ENCODE measurements at regions not wholly inside any gene's neighbourhood (a gene's known extent, or its start where the extent isn't known, plus 50 kb on each side); places are given as distances from the start of the nearest gene placed in this dataset.

DNA sequence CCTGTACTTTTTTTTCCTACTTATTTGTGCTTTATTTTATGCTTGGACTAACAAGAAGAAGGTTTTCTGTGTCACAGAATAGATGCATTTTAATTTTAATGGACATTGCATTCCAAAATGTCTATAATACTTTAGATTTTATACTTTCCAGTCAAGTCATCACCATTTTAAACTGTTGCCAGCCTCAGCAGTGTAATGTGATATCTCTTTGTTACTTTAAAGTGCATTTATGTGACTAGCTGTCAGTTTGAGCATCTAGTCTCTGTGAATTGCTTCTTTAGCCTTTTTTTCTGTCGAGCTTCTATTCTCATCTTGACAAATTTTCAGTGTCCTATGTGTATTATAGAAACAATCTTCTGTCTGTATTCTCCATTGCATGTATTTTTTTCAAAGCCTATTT, 511.4 kb upstream of the CBLB start:
- FAIRE-seq (no peak), DNase-seq (ENCODE audit: low spot score) (no peak)

DNA sequence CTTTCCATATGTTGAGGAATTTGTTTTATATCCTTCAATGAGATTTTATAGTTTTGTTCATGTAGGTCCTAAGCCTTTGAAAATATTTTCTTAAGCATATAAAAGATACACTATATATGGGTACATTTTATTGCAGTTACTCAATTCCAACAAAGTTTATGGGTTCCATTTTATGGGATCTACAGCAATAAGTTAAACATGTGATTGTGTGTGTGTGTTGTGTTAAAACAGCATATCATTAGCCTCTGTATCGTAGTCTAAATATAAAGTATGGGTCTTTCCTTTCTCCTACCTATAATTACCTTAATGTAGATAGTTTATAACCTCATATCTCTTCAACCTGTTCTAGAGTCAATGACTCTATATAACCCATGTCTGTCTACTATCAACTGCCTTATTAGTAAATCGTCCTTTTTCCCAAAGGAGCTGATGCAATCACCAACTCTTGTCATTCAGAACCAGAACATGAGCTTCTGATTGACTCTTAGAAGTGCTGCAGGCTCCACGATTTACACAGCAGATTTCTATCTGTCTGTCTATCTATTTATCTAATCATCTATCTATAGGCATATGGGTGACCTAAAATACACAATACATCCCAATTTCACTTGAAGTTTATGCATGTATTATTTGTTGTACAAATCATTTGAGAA, 512.6 kb upstream of the CBLB start:
- FAIRE-seq (no peak), DNase-seq (ENCODE audit: low spot score) (no peak)

DNA sequence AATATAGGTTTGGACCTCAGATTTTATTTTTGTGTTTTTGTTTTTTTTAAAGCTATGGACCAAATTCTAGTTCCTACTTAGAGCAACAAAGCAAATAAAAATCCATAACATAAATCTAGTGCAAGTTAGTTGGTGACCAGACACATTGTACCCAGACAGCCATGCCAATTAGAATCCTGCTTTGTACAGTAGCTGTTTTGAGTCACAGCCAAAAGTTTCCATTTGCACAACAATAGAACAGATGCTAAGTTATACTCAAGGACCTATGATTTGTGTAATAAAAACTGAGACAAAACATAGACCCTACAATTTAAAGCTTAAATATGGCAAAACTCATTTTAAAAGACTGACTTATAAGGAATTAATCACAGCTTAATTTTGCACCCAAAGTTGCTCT, 513.1 kb upstream of the CBLB start:
- DNase-seq (ENCODE audit: low spot score) (no peak), FAIRE-seq (no peak)

DNA sequence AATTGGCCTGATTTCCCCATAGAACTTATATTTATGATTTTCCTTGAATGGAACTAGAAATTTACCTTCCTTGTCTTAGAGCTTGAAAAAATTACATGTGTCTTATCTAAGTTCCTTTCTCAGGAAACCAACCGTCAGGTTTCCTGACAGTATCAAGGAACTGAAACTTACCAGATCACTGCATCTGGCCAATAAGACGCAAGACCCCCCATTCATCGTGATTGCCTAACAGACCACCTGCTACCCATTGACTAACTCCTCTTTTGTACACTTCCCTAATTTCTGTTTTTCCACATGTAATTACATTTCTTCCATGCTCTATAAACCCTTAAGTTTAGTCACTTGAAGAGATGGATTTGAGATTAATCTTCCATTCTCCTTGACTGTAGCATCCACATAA, 517.2 kb upstream of the CBLB start:
- DNase-seq (ENCODE audit: low spot score) (no peak), FAIRE-seq (no peak)

DNA sequence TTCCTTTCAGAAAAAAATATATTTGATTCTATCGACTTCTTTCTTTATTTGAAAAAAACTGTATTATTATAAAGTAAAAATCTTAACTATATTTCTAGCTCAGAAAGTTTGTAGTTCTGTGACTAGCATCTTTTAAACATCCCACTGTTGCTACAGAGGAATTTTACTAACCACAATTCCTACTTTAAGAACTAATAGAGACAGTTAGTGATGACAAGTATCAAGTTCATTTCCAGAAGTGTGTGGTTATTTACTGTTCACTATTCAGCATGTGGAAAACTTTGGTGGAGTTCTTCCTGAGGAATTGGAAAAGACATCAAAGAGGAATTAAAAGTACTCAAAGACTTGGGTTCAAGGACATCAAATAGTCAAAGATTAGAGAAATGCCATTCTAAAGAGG, 524.1 kb upstream of the CBLB start:
- DNase-seq (ENCODE audit: low spot score) (no peak), FAIRE-seq (no peak)

DNA sequence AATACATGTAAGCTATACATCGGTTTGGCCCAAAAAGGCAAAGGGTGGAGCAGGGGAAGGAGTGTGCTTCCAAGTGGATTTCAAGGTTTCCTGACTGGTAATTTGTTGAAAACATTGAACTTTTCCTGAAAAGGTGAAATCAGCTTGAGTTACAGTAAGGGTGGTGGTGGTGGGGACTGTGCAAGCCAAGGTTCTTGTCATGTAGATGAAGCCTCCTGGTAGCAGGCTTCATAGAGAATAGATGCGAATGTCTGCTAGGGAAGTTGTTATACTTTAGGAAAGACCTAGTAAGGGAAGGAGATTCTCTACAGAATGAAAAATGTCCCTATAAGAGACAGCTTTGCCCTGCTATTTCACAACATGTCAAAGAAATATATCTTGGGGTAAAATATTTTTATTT, 528.2 kb upstream of the CBLB start:
- FAIRE-seq = no peak

DNA sequence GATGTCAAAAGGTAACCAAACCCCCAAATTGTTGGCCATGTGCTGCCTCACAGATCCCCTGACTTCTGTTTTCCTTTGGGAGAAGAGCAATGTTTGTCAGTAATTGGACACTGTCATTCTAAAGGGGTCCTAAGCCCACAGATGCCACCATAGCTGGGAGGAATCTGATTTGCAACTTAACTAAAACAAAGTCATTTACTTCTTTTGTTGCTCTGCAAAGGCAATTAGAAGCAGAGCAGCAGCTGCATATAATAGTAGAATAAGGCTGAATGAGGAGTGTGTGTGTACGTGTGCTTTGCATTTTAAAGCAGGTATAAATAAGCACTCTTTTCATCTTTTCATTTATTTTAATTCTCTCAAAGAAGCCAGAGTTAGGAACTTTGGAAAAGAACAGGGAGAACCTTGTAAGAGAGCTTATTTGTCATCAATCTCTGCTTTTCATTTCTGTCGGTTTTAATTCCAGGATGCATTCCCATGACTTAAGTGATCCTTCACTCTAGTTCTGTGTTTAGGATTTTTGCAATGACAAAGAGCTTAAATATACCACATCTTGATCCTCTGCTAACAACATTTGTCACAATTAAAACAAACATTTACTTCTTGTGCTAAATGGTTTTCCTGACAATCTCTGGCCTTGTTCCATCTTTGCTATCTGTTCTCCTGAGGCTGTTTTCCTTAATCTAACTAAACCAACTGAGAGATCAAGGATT, 530.2 kb upstream of the CBLB start:
- DNase-seq (ENCODE audit: low spot score) (no peak), FAIRE-seq (no peak)

More for the DNA sequence above, 528.2 kb upstream of the CBLB start:
- no peak for DNase-seq (ENCODE audit: low spot score)

DNA sequence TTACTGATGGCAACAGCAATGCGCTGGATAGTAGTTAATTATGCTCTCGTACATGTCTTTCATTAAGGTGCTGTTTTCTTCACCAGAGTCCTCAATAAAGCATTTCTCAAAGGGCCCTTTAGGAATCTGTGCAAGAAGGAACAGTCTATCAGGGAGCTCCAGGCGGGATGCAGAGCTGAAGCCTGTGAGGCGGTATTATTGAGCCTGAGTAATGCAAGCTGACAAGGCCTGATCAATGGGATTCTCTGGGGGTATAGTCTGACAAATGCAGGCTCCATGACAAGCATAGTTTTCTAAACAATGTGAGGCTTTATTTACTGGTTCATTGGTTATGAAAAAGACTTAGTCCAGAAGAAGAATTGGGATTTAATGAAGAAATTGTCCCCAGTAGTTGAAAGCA, 530.9 kb upstream of the CBLB start:
- FAIRE-seq (no peak), DNase-seq (ENCODE audit: low spot score) (no peak)

DNA sequence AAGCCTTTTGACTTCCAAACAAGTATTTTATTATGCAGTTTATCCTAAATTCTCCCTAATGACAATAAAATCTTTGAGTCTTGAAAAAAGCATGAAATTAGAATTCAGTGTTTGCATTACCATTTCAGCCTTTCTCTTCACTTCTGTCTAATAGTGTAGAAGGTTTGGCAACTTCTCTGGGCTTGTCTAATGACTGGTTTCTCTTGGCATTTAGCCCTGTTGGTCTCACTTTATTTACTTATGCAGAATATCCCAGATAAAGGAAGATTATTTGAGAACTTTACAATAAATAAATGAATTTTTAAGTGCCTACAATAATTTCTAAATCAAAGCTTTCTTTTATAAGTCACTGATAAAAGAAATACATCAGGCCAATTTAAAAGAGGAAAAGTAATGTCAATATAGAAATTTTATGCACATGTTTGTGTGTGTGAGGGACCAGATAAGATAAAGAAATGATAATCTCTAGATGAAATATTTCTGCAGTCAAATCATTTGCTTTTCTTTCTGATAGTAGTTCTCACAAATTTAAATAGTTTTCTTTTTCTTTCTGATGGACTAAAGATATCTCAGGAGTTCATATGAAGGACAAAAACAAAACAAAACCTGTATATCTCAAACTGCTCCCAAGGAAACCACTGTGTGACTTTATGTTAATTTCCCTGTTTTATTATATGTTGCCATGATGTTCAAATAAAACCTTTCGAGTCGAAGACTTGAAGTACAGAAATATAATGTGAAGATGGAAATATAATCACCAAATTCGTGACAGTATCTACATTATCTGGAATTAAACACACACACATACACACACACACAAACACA, 533.1 kb upstream of the CBLB start:
- DNase-seq (ENCODE audit: low spot score) (no peak), FAIRE-seq (no peak)

DNA sequence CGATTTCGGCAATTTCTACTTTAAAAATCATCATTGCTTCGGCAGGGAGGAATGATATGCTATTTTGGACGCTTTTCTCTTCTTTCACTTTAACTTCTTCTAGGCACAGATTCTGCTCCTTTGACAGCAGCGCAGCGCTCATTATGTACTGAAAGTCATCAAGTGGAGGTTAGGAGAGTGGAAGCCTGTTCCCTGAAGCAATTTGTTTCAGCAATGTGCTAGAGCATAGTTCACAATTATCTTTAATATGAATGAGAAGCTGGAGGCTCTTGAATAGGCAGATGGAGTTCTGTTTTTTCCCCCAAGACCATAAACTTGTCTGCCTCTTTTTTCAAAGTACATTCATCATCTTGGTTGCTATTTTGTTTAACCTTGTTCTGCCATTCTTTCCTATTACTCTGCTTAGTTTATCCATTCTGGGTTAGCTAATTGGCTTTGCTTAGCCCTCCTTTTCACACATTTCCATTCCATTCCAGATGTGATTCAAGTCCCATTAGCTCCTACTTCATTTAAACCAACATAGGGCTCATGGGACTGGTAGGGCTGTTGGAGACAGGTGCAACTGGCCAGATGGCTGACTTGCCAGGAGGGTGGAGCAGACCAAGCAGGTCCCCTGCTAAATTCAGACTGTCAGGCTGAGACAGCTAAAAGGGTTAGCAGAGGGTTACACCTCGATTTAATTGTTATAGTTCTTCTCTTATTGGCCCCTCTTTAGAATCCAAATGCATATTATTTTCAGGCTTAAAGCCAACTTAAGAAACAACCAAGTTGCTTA, 534.7 kb upstream of the CBLB start:
- no peak for FAIRE-seq
- no peak for DNase-seq (ENCODE audit: low spot score)

DNA sequence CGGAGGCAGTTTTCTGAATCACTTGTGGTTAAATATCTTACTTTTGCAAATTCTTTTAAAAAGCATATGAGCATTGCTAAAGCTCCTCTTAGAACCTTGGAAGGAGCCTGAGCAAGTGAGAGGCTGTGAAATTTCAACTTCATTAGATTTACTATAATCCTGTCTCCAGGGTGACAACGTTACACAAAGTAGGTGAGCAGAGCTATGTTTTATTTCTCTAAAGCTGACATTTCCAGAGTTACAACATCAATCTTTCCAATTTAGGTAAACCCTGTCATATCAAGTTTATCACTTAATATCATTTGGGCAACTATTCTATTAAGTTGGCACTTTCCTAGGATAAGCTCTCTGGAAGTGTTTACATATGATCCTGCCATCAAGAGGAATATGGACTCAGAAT, 544.9 kb upstream of the CBLB start:
- DNase-seq (ENCODE audit: low spot score) (no peak), FAIRE-seq (no peak)

DNA sequence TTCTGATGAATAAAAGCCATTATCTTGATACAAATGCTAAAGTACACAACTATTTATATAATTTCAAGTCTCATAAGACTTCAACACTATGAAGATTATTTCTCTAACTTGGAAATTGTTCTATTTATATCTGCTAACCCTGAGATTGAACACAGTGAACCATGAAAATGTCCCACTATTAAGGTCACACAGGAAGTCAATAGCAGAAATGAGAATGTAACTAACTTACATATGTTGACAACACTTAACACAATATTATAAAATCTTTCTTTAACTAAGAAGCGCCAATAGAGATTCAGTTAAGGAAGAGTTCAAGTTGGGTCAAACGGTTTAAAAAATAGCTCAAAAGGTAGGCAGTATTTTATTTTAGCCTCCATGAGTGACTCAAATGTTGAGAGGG, 551.8 kb upstream of the CBLB start:
- no peak for DNase-seq (ENCODE audit: low spot score)
- FAIRE-seq = no peak

DNA sequence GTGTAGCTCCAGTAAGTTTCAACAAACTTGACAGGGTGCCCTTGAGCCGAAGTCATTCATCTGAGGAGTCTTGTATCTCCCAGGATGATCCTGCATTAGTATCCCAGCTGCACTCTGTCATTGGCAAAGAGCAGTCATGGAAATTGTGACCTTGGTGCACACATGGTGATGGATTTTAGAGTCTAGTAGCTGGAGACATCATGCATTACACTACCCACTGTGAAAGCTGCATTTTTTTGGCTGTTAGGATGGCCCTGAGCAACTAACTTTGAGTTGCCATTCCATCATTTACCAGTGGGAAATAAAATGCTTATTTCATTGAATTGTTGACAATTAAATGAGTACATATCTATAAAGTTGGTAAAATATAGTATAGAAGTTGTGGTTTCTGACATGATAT, 552.6 kb upstream of the CBLB start:
- DNase-seq (ENCODE audit: low spot score) (no peak), FAIRE-seq (no peak)

DNA sequence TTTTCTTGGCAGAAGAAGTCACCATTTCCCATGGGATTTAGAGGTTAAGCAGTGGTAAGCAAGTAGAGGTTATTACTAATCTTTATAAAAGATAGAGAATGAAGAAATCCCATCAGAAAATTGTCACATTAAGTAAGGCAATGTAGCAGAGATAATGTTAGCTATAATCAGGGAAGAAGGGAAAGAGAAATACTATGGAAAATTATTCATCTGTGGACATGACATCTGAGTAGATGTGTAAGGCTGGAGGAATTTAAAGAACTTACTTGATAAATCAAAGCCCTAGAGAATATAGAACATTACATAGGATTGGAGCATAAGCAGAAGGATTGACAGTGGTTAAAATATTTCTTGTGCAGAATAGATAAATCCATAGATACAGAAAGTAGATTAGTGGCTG, 553.1 kb upstream of the CBLB start:
- DNase-seq (ENCODE audit: low spot score) = no peak
- no peak for FAIRE-seq

DNA sequence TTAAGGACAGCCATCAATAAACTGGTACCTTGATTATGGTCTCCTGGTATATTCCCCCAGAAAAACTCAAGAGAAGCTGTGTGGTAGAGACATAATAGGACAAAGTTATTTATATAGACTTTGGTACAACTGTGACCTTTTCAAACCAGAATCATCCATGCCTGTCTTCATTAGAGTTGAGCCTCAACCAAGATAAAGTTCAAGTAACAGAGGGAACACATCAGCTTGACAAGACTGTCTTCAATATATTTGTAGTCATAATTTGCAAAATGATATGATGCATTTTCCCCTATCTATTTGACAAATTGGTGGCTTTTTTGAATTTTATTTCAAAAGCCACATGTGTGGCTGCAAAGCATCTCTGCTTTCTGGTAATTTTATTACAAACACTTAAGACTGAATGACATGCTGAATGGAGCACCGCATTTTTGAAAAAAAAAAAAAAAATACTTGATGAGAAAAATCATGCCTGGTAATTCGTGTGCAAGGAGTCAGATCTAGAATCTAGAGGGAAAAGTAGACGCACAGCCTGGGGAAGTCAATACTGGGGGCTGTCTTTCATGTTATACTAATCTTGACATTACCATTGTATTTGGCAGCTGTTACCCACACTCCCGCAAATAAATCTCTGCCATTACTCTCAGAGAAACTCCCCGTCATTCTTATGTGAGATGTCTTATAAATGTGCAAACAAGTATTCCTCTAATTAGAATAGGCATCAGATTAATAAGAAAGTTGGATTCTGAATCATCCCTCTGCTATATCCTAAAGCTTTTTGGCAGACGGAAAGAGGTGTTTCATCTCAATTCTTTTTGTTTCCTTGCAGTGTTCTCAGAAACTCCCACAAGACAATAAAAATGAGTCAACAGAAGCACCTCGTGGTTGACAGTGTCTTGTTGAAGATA, 554.8 kb upstream of the CBLB start:
- DNase-seq (ENCODE audit: low spot score) (no peak), FAIRE-seq (no peak)

DNA sequence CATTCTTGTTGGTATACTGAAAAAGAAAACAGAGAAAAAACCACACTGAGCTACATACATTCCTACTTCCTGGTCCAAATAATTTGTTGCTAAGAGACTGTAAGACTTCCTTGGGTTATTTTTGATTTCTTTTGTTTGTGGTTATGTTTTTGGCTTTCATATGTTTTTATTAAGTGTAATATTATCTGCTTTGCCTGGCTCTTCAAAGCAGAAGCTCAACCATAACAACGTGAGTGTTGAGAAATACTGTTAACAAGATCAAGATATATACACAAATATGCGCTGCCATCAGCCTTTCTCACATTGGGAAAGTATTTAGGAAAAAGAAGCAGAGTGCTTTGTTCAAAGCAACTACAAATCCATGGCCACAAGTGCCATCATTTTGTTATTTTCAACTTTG, 556.2 kb upstream of the CBLB start:
- no peak for DNase-seq (ENCODE audit: low spot score)
- no peak for FAIRE-seq

DNA sequence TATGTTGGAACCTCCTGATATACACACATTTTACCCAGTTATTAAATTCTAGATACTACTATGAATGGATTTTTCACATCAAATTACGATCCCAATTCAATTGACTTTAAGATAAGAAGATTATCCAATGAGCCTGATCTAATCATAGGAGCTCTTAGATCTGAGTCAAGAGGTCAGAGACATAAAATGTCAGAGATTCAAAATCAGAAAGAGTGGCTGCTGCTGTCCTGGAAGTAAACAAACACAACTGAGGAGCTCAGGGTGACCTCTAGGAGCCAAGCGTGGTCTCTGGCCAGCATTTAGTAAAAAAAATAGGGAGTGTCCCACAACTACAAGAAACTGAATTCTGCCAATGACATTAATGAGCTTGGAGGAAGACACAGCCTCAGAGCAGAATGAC, 557.1 kb upstream of the CBLB start:
- FAIRE-seq = no peak

DNA sequence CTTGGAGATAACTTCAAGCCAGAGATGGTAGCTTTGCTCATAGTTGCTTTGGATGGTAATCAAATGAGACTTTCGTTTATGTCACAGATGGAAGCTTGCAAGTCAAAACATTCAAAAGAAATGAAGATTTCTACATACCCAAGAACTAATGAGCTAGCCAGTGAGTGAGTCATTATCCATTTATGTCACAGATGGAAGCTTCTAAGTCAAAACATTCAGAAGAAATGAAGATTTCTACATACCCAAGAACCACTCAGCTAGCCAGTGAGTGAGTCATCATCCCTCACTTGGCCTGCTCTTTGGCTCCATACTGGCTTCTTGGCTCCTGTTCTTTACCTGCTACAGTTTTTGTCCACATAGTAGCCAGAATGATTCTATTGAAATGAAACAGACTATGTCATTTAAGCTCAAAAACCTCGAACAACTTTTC, 559.8 kb upstream of the CBLB start:
- FAIRE-seq (no peak), DNase-seq (ENCODE audit: low spot score) (peak; percentile 73)

More for the DNA sequence above, 557.1 kb upstream of the CBLB start:
- DNase-seq (ENCODE audit: low spot score) = no peak

DNA sequence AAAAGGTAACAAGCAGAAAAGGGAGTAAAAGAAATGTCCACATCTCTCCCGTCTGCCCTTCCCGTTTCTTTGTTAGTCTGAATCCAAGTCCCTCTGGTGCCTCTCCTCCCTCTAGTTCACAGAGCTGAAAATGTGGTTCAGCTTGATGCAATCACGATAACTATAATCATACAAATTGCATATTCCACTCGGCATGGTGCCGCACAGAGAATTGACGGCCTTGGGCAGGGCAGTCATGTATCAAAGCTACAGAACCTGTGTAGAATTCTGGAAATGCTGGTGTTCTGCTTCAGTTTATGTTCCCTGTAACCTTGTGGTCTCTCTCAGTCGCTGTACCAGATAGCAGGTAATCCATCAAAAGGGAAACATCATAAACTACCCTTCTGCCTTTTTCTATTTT, 562.9 kb upstream of the CBLB start:
- no peak for DNase-seq (ENCODE audit: low spot score)
- peak; percentile 13 for FAIRE-seq

DNA sequence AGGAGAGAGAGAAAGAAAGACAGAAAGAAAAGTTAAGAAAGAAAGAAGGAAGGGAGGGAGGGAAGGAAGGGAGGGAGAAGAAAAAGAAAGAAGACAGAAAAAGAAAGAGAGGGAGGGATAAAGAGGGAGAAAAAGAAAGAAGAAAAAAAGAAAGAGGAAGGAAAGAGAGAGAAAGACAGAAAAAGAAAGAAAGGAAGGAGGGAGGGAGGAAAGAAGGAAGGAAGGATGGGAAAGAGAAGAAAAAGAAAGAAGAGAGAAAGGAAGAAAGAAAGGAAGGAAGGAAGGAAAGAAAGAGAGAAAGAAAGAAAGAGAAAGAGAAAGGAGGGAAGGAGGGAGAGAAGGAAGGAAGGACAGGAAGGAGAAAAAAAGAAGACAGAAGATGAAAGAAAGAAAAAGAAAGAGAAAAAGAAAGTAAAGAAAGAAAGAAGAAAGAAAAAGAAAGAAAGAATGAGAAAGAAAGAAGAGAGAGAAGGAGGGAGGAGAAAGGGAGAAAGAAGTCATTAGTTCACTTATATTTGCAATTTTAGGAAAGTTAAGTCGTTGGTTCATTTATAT, 567.2 kb upstream of the CBLB start:
- DNase-seq (ENCODE audit: low spot score) = no peak
- FAIRE-seq = no peak

Measured in urothelium cell line (cell line).